IMR-90 (cell line): ENCODE measurements at regions not wholly inside any gene's neighbourhood (a gene's known extent, or its start where the extent isn't known, plus 50 kb on each side); places are given as distances from the start of the nearest gene placed in this dataset.
A peak's percentile ranks its signal among the peaks of the same experiment; 100 is the strongest.

Source experiments
- ATAC-seq: fragments of 200-7000 bp; cut with Tn5 transposase; 2 replicates; pipeline ENCODE4 v1.9.1; 2020; ENCODE audit warnings: low read depth, mild to moderate bottlenecking, moderate library complexity
- BruUV-seq: library from RNA; stranded (reverse); fragments of 400-500 nt; replicated peaks from 2 replicates; lab custom pipeline; 2021; lab: Mats Ljungman, UMichigan
- CTCF ChIA-PET: fragments of 300-600 bp; formaldehyde crosslinking; extraction: SDS; loops from one replicate; lab custom pipeline; 2021; ENCODE audit warnings: antibody characterized with exemption; lab: Yijun Ruan, JAX
- POLR2A ChIA-PET: fragments of 300-600 bp; sonication (Branson Sonifier 250); formaldehyde crosslinking; loops from one replicate; lab custom pipeline; 2022; ENCODE audit warnings: antibody characterized with exemption; ENCODE audit not compliant: unreplicated experiment; lab: Charles Lee
- DNase-seq: peaks from one replicate; pipeline ENCODE4 v3.0.0; 2013
- H2AFZ ChIP-seq: replicated peaks from 2 replicates; pipeline ENCODE3; 2013; ENCODE audit warnings: low read length, mild to moderate bottlenecking; ENCODE audit not compliant: poor library complexity
- H2AK5ac ChIP-seq: 2 replicates; pipeline ENCODE4 v1.6.1; 2013; ENCODE audit warnings: low read depth, low read length, inconsistent platforms
- H2AK9ac ChIP-seq: replicated peaks from 2 replicates; pipeline ENCODE3; 2013; ENCODE audit warnings: mild to moderate bottlenecking, low read depth, low read length, moderate library complexity; ENCODE audit not compliant: poor library complexity
- H2BK120ac ChIP-seq: 2 replicates; pipeline ENCODE4 v1.6.1; 2013; ENCODE audit warnings: low read depth, low read length, inconsistent platforms
- H2BK15ac ChIP-seq: 3 replicates; pipeline ENCODE4 v1.6.1; 2013; ENCODE audit warnings: low read depth, low read length, inconsistent platforms
- H2BK20ac ChIP-seq: 2 replicates; pipeline ENCODE4 v1.6.1; 2013; ENCODE audit warnings: low read depth, mild to moderate bottlenecking, inconsistent platforms, low read length, moderate library complexity
- H2BK5ac ChIP-seq: 2 replicates; pipeline ENCODE4 v1.6.1; 2013; ENCODE audit warnings: mild to moderate bottlenecking, low read depth, low read length, inconsistent platforms; ENCODE audit not compliant: poor library complexity, severe bottlenecking
- H3K14ac ChIP-seq: replicated peaks from 2 replicates; pipeline ENCODE4 v1.6.1; 2013; ENCODE audit warnings: low read depth, low read length, inconsistent platforms
- H3K18ac ChIP-seq: 2 replicates; pipeline ENCODE4 v1.6.1; 2013; ENCODE audit warnings: low read depth, low read length, control low read depth
- H3K23ac ChIP-seq: 2 replicates; pipeline ENCODE4 v1.6.1; 2013; ENCODE audit warnings: low read depth, low read length, inconsistent platforms
- H3K27ac ChIP-seq: 2 replicates; pipeline ENCODE4 v1.5.1; 2013; ENCODE audit warnings: mild to moderate bottlenecking, control low read depth, low read length; ENCODE audit not compliant: insufficient read depth
- H3K27me3 ChIP-seq: 2 replicates; pipeline ENCODE4 v1.6.1; 2013; ENCODE audit warnings: low read length; ENCODE audit not compliant: control insufficient read depth, insufficient read depth
- H3K36me3 ChIP-seq: 2 replicates; pipeline ENCODE4 v1.6.1; 2013; ENCODE audit warnings: low read length, mixed read lengths; ENCODE audit not compliant: control insufficient read depth, insufficient read depth
- H3K4ac ChIP-seq: 2 replicates; pipeline ENCODE4 v1.6.1; 2013; ENCODE audit warnings: low read depth, low read length, inconsistent platforms
- H3K4me1 ChIP-seq: 2 replicates; pipeline ENCODE4 v1.6.1; 2013; ENCODE audit warnings: low read length, mixed read lengths; ENCODE audit not compliant: control insufficient read depth, insufficient read depth
- H3K4me2 ChIP-seq: 2 replicates; pipeline ENCODE4 v1.6.1; 2013; ENCODE audit warnings: low read depth, mild to moderate bottlenecking, control low read depth, low read length, moderate library complexity
- H3K4me3 ChIP-seq: 2 replicates; pipeline ENCODE4 v1.5.1; 2013; ENCODE audit warnings: low read depth, mild to moderate bottlenecking, control low read depth, low read length, moderate library complexity; ENCODE audit not compliant: insufficient read depth
- H3K56ac ChIP-seq: 2 replicates; pipeline ENCODE4 v1.6.1; 2013; ENCODE audit warnings: low read length, inconsistent platforms; ENCODE audit not compliant: insufficient read depth; ENCODE audit errors: extremely low read depth
- H3K79me1 ChIP-seq, 2 experiments: 2 replicates each; pipeline ENCODE4 v1.6.1; 2013; ENCODE audit warnings: low read length in 2 of 2, inconsistent platforms in 1 of 2, low read depth in 1 of 2
- H3K9ac ChIP-seq: 2 replicates; pipeline ENCODE4 v1.6.1; 2013; ENCODE audit warnings: low read depth, low read length, control low read depth
- H3K9me1 ChIP-seq: 2 replicates; pipeline ENCODE4 v1.6.1; 2013; ENCODE audit warnings: low read length, inconsistent platforms; ENCODE audit not compliant: insufficient read depth
- H3K9me3 ChIP-seq: 2 replicates; pipeline ENCODE4 v1.6.1; 2013; ENCODE audit warnings: low read length; ENCODE audit not compliant: control insufficient read depth, insufficient read depth
- H4K20me1 ChIP-seq: 2 replicates; pipeline ENCODE4 v1.6.1; 2013; ENCODE audit warnings: low read length, inconsistent platforms; ENCODE audit not compliant: insufficient read depth
- H4K5ac ChIP-seq: 2 replicates; pipeline ENCODE4 v1.6.1; 2013; ENCODE audit warnings: mild to moderate bottlenecking, low read depth, low read length, control low read depth
- H4K8ac ChIP-seq, 2 experiments: 2 replicates each; pipeline ENCODE4 v1.6.1; 2013; ENCODE audit warnings: low read depth in 2 of 2, low read length in 2 of 2, control low read depth in 1 of 2, inconsistent platforms in 1 of 2
- H4K91ac ChIP-seq: 2 replicates; pipeline ENCODE4 v1.6.1; 2013; ENCODE audit warnings: low read depth, low read length, inconsistent platforms; ENCODE audit not compliant: insufficient read depth
- MXI1 ChIP-seq: IDR thresholded peaks from 2 replicates; pipeline ENCODE4 v1.6.1; 2012; ENCODE audit warnings: low read depth, mild to moderate bottlenecking, low read length, moderate library complexity, borderline replicate concordance
- WGBS, 2 experiments: methylation state at CpG; one replicate each; pipeline versions ENCODE4 v1.1.5 to v1.1.7; 2013; ENCODE audit warnings: missing lambda C conversion rate in 2 of 2; ENCODE audit not compliant: insufficient read length in 1 of 2; ENCODE audit errors: extremely low coverage in 2 of 2; 5-methylcytosine and 5-hydroxymethylcytosine counted together
- dilution Hi-C: fragments of 300-500 bp; cut with HindIII; formaldehyde crosslinking; loops from one replicate; pipeline ENCODE4 v1.14.3; 2018; ENCODE audit warnings: low sequenced_read_pairs; ENCODE audit not compliant: unreplicated experiment
- in situ Hi-C: fragments of 300-500 bp; cut with MboI; formaldehyde crosslinking; loops from 3 replicates; pipeline ENCODE4 v1.14.3; 2019; ENCODE audit warnings: low sequenced_read_pairs, inconsistent platforms, mixed read lengths
- intact Hi-C: fragments of 100-400 bp; cut with micrococcal nuclease; formaldehyde crosslinking; loops from 2 replicates; pipeline ENCODE4 v1.10.0; 2022

DNA sequence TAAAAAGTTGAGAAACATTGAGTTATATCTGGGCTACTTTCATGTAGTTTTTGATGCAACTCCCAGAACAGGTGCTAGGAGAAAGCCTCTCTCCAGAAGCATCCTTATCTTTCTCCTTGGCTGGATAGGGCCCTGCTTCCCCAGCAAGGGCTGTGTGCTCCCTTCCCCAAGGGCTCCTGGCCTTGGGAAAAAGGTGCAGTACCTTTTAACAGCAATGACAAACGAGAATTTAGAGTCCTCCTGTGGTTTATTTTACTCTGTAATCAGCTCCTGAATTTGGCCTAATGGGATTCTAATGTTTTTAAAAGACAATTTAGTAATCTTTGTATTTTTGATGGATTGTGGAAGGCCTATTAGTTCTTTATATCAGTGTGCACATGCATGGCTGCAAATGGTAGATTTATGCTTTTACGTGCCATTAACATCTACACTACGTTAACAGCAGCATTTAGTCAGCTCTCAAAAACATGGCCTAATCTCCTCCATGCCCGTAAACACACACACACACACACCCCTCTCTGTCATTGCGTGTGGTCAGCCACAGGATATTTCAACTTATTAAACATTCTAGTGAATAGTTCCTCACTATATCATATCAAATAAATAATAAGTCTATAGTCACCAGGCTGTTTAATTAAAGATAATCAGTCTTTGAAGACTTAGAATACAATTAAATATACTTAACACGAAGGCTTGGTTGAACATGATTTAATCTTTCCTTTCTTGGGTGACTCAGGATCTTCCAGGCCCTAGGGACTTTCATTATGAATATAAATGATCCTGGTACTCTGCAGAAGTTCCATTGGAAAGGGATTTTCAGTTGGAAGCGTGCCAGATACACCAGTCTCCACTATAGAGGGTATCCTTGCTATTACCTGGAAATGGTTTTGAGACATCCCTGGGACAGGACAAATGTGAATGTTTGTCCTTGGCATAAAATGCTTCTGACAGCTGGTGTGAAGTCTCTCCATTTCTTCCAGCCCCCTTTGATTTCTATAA is 181.4 kb upstream of the PWP1 start:
- no TSS peak for BruUV-seq
- Histone ChIP-seq H3K4me2 (no peak overlapping the region), H3K4me1 (no peaks in the 10 kb centered on the region), H3K79me1 (no peaks in the 10 kb centered on the region), H3K27ac (no peak overlapping the region), H3K36me3 (no peaks in the 10 kb centered on the region), H2AFZ (no peak overlapping the region), H4K20me1 (no peaks in the 10 kb centered on the region), H2AK9ac (no peak overlapping the region), H2BK120ac (no peak overlapping the region), H4K91ac (no peak overlapping the region), H3K9me1 (no peaks in the 10 kb centered on the region), H3K14ac (no peak overlapping the region), H2AK5ac (no peak overlapping the region), H3K23ac (no peak overlapping the region), H3K4me3 (no peak overlapping the region), H4K5ac (no peak overlapping the region), H3K56ac (no peak overlapping the region), H2BK20ac (no peak overlapping the region), H3K9ac (no peak overlapping the region), H2BK15ac (no peak overlapping the region), H3K4ac (no peak overlapping the region), H3K18ac (no peak overlapping the region), H3K9me3 (no peaks in the 10 kb centered on the region), H3K27me3 (no peaks in the 10 kb centered on the region; the same call in 1 of the 2 replicates), H2BK5ac (no peak overlapping the region), H4K8ac (no peak overlapping the region)
- CTCF ChIA-PET, result interaction anchor here (1.0 kb wide), 1 partner anchor 10 kb away, joined by 3 read pairs; no protein-coding TSS in a partner anchor
- intact Hi-C loops (no loop called here), in situ Hi-C loops (no loop called here), dilution Hi-C loops (no loop called here)
- no CpG with 5 or more reads among the region's 7 CpGs for WGBS, 2 experiments
- POLR2A ChIA-PET, result no interaction called here
- no peak for ATAC-seq
- DNase-seq, result peak; percentile 17
- TF ChIP-seq MXI1, result no peak
